ENCODE measurements at regions not wholly inside any gene's neighbourhood (a gene's known extent, or its start where the extent isn't known, plus 50 kb on each side); places are given as distances from the start of the nearest gene placed in this dataset.

- POLR2A ChIA-PET: no interaction called here
- Histone ChIP-seq H3K9ac (no peak overlapping the region), H3K9me2 (no peaks in the 10 kb centered on the region), H3K36me3 (replicated peaks in 1 of 2; ENCODE audit: control insufficient read depth in 1 of 2, insufficient read depth in 2 of 2, low read length in 1 of 2) (no peaks in the 10 kb centered on the region), H2AFZ (ENCODE audit: low read depth) (no peak overlapping the region), H3K27ac (ENCODE audit: low read depth in 2 of 2, low read length in 1 of 2) (no peak overlapping the region), H3K4me2 (no peak overlapping the region), H4K20me1 (ENCODE audit: insufficient read depth) (peaks cover 4% of the 10 kb centered on the region; the same call in 1 of the 2 replicates), H3K4me1 (ENCODE audit: control insufficient read depth in 1 of 2, insufficient read depth in 2 of 2, low read depth in 1 of 2, low read length in 1 of 2) (peaks cover 0 to 6% of the 10 kb centered on the region in 2 experiments; a peak in 1 of 4 replicates), H3K79me2 (ENCODE audit: insufficient read depth) (no peaks in the 10 kb centered on the region), H3K9me3 (no peaks in the 10 kb centered on the region), H3K4me3 (ENCODE audit: low read depth in 2 of 2, low read length in 1 of 2) (no peak overlapping the region), H3F3A (replicated peaks; ENCODE audit: insufficient read depth) (peaks cover 7% of the 10 kb centered on the region), H3K27me3 (ENCODE audit: insufficient read depth) (no peaks in the 10 kb centered on the region)
- TF ChIP-seq SIN3A (IDR thresholded peaks at IDR 0.05; ENCODE audit: borderline replicate concordance, low read depth, low read length) (no peak), NRF1 (IDR thresholded peaks at IDR 0.05; ENCODE audit: low read depth, low read length) (no peak), CHD2 (IDR thresholded peaks at IDR 0.05; ENCODE audit: low read length, partially characterized antibody) (no peak), FOXJ3 (CRISPR knock-in tag; IDR thresholded peaks at IDR 0.05) (no peak), EZH2phosphoT487 (IDR thresholded peaks at IDR 0.05; ENCODE audit: borderline replicate concordance, low read depth) (no peak), RXRA (IDR thresholded peaks at IDR 0.05; ENCODE audit: borderline replicate concordance, low read depth) (no peak), SMC3 (IDR thresholded peaks at IDR 0.05; ENCODE audit: low read depth, low read length) (no peak), TAF1 (IDR thresholded peaks at IDR 0.05; ENCODE audit: borderline replicate concordance, low read depth, low read length) (no peak), RFX5 (IDR thresholded peaks at IDR 0.05; ENCODE audit: low read length) (no peak), ELF1 (IDR thresholded peaks at IDR 0.05) (no peak), REST (IDR thresholded peaks at IDR 0.05; ENCODE audit: low read depth, low read length) (no peak), JUND (IDR thresholded peaks at IDR 0.05) (no peak), GABPA (IDR thresholded peaks at IDR 0.05; ENCODE audit: low read depth) (no peak), GATA2 (CRISPR knock-in tag; IDR thresholded peaks at IDR 0.05) (no peak), ZBTB33 (IDR thresholded peaks at IDR 0.05; ENCODE audit: borderline replicate concordance, low read depth) (no peak), MEF2A (IDR thresholded peaks at IDR 0.05; ENCODE audit: borderline replicate concordance, low read depth) (no peak)
- TF ChIP-seq, protein P1, sequence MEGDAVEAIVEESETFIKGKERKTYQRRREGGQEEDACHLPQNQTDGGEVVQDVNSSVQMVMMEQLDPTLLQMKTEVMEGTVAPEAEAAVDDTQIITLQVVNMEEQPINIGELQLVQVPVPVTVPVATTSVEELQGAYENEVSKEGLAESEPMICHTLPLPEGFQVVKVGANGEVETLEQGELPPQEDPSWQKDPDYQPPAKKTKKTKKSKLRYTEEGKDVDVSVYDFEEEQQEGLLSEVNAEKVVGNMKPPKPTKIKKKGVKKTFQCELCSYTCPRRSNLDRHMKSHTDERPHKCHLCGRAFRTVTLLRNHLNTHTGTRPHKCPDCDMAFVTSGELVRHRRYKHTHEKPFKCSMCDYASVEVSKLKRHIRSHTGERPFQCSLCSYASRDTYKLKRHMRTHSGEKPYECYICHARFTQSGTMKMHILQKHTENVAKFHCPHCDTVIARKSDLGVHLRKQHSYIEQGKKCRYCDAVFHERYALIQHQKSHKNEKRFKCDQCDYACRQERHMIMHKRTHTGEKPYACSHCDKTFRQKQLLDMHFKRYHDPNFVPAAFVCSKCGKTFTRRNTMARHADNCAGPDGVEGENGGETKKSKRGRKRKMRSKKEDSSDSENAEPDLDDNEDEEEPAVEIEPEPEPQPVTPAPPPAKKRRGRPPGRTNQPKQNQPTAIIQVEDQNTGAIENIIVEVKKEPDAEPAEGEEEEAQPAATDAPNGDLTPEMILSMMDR (IDR thresholded peaks at IDR 0.05): no peak
- TF ChIP-seq, protein P2, sequence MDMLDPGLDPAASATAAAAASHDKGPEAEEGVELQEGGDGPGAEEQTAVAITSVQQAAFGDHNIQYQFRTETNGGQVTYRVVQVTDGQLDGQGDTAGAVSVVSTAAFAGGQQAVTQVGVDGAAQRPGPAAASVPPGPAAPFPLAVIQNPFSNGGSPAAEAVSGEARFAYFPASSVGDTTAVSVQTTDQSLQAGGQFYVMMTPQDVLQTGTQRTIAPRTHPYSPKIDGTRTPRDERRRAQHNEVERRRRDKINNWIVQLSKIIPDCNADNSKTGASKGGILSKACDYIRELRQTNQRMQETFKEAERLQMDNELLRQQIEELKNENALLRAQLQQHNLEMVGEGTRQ (IDR thresholded peaks at IDR 0.05; ENCODE audit: borderline replicate concordance, low read depth, low read length): no peak
- CTCF ChIA-PET: no interaction called here
- no peak for DNase-seq
- 64% methylated on average over 9 of the region's 9 CpGs for WGBS (ENCODE audit: low lambda C conversion rate)
These were observed 178.8 kb downstream of the ACKR3 start for GRCh38 chr2:236748385-236748784.
